GM19023 (cell line): ENCODE measurements at regions not wholly inside any gene's neighbourhood (a gene's known extent, or its start where the extent isn't known, plus 50 kb on each side); places are given as distances from the start of the nearest gene placed in this dataset.
"Not testable (repeated sequence)": the region's sequence is repeated elsewhere in the genome, so short reads cannot be mapped to it uniquely, and the experiment has no call there.

Experiments
- ATAC-seq: cut with Tn5 transposase; IDR thresholded peaks from one replicate; pipeline ENCODE4 v1.9.1; 2021; ENCODE audit warnings: mild to moderate bottlenecking, moderate library complexity; ENCODE audit not compliant: unreplicated experiment

DNA sequence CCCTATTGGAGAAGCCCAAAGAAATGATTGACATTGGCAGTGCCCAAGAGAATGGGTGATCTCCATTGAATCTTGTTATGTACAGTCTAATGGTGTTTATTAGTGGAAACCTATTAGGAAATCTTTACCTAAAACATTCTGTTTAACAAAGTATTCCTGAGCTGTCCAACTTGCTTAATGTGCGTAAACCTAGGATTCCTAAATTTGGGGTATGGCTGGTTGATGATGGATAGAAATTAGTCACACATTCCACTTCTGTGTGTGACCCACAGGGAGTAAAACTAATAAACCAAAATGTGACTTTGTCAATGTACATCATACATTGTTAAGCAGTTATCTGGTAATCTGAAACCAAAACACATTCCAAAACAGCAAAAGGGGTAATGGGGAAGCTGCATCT lies 761.3 kb downstream of the FSCB start:
- ATAC-seq: no peak

DNA sequence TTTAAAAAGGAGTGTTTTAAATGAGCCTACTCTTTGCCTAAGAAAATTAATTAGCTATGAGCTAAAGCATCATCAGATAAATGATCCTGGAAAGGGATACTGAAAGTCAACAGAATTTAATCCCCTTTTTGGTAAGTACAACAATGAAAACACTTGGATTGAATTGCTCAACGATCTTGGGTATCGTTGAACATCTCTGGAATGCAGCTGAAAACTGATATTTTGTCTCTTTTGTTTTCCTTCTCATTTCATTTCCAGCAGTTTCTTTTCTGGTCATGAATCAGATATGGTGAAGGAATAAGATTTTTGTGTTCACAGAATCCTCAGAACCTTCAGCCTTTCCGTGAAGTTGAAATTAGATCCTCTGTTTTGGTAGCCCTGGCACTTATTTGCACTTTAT lies 771.2 kb downstream of the FSCB start:
- no peak for ATAC-seq

DNA sequence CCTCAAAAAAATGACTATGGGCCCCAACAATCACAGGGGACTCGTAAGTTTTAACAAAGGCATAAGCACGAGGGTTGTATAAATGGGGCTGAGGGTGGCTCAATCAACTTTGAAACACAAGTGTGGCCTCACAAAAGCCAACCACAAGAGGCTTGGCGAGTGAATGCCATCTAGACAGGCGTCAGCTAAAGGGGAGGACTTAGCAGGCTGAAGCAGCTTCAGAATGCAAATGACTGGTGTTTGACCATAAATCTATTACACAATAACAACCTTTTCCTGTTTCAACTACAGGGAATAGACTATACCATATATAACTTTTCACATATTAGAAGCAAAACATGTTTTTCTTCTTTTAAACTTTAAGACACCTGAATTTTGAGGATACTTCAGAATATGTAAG lies 777.9 kb downstream of the FSCB start:
- no peak for ATAC-seq

DNA sequence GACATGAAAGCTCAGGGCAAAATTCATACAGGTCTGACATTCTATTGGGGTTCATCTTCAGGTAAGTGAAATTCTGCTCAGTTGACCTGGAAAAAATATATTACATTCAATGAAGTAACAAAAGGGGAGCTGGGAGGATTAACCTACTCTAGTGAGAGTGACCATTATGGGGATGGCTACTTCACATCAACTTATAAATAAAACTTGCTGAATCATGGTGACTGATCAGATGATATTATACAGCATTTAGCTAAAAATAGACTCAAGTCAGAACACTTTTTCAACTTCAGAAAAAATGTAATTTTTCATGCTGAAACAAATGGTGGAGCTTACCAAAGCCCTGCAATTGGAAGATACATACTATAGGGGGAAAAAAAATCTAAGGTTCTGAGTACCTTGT lies 800.2 kb downstream of the FSCB start:
- no peak for ATAC-seq

DNA sequence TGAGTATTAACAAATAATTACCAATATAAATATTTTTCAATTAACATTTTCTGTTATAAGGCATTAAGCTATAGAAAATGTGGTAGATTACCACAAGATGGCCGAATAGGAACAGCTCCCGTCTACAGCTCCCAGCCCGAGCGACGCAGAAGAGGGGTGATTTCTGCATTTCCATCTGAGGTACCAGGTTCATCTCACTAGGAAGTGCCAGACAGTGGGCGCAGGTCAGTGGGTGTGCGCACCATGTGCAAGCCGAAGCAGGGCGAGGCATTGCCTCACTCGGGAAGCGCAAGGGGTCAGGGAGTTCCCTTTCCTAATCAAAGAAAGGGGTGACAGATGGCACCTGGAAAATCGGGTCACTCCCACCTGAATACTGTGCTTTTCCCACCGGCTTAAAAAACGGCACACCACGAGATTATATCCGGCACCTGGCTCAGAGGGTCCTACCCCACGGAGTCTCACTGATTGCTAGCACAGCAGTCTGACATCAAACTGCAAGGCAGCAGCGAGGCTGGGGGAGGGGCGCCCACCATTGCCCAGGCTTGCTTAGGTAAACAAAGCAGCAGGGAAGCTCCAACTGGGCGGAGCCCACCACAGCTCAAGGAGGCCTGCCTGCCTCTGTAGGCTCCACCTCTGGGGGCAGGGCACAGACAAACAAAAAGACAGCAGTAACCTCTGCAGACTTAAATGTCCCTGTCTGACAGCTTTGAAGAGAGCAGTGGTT lies 808.4 kb downstream of the FSCB start:
- not testable (repeated sequence) for ATAC-seq

DNA sequence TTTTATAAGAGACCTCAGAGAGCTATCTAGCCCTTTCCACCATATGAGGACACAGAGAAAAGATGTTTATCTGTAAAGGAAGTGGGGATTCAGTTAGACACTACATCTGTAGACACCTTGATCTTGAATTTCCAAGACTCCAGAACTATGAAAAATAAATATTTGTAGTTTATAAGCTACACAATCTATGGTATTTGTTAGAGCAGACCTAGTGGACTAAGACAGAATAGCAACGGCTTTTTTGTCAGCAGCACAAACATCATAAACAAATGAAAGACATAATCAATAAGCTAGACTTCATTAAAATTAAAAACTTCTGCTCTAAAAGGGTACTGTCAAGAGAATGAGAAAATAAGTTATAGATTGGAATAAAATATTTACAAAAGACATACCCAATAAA lies 810.1 kb downstream of the FSCB start:
- ATAC-seq: no peak

DNA sequence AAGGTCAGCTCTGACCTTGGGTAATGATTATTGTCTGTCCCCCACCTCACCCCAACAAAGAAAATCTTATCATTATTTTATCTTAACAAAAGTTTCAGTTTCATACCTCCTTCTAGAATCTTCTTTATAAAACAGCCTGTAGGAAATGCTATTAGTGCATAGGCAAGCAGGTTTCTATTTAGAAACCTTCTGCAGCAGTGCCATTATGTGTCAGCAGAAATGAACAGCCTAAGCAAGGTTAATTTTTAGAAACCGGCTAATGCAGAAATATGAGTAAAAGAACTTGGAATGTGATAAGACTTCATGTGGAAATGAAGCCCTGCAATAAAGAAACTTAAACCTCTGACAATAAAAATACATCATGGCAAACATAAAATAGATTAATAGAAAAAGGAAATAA lies 814.4 kb downstream of the FSCB start:
- no peak for ATAC-seq

DNA sequence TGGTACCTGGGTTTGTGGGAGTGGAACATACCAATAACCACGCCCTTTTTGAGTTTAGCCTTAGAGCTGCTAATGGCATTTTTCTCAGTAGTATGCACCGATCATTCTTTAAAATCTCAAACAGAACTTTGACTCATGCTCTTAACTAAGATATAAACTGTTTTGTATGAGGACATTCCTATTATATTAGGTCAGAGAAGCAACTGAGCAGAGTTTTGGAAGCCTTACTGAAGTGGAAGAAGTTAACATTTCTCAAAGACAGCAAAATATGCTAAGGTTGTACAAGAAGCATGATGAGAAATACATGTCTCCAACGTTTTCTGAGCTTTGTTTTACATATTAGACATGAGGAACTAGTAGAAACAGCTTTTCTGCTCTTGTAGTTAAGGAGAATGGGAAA lies 819.2 kb downstream of the FSCB start:
- ATAC-seq: no peak

DNA sequence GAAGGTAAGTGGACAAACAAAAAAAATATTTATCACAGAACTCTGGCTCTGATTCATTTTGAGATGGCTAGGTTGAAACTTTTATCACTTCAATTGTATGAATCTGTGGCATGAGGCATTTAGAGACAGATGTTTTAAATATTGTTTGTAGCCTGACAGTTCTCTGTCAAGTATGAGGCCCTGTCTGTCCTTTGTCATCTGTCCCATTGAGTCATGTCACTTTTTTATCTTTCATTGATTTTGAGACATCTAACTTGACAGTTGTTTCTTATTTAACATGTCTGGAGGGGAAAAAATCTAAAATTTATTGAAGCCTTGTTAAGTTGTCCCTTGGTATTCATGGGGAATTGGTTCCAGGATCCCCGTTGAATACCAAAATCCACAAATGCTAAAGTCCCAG lies 829.5 kb downstream of the FSCB start:
- no peak for ATAC-seq

DNA sequence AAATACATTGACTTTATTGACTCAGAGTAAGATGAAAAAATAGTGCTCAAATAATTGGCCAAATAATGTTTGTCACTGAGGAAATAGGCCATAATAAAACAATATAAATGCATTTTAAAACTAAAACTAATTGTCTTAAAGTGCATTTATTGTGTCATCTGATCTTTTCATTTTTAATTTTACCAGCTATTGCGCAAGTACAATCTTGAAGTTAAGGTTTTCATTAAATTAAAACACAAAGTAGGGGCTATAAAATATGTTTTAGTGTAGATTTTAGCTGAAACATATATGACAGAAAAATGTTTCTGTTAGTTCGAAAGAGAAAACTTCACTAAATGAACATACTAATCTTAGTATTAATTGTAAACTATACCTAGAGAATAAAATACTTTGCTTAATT lies 832.8 kb downstream of the FSCB start:
- no peak for ATAC-seq

DNA sequence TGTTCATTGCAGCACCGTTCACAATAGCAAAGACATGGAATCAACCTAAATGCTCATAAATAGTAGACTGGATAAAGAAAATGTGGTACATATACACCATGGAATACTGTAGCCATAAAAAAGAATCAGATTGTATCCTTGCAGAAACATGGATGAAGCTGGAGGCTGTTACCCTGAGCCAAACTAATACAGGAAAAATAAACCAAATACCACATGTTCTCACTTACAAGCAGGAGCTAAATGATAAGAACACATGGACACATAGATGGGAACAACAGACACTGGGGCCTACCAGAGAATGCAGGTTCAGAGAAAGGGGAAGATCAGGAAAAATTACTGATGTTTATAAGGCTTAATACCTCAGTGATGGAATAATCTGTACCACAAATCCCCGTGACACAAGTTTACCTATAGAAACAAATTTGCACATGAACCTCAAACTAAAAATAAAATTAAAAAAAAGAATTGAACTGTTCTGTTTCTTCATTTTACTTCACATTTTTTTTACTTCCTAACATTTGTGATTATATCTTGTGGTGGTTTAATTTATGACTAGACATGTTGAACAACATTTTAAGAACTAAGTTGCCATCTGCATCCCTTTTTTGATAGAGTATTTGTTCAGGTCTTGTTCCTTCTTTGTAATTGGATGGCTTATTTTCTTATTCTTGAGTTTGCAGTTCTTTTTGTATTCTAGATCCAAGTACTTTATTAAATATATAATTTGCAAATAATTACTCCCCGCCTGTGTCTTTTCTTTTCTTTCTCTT lies 835.2 kb downstream of the FSCB start:
- no peak for ATAC-seq

DNA sequence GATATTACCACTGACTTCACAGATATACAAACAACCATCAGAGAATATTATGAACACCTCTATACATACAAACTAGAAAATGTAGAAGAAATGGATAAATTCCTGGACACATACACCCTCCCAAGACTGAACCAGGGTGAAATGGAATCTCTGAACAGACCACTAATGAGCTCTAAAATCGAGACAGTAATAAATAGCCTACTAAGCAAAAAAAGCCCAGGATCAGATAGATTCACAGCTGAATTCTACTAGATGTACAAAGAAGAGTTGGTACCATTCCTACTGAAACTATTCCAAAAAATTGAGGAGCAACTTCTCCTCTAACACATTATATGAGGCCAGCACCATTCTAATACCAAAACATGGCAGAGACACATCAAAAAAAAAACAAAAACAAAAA lies 837.7 kb downstream of the FSCB start:
- no peak for ATAC-seq

DNA sequence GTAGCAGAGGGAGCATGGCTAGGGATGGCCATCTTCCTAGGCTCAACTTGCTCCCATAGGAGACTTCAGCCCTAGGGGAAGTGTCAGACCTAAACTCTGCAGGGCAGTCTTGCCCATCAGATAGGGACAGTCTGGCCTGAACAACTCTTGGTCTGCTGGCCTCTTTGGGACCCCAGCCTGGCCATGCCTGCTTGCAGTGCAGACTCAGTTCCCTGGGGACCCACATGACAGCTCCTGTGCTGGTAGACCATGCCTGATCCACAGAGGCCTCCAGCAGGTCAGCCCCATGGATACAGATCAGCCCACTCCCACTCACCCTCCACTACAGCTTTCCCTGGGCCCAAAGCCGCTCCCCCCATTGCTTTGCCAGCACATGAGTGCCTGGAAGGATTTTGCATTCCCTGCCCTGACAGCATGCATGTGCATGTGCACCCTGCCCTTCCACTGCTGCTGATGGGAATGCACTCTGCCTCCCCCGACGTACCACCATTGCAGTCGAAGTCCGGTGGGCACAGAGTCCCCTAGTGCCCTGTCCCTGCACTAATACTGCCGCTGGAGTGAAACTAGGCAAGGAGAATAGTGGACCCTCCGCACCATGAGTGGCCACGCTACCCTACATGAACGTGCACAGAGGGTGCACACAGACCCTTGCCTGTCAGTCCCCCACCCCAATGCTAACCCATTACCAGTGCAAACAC lies 841.4 kb downstream of the FSCB start:
- no peak for ATAC-seq

DNA sequence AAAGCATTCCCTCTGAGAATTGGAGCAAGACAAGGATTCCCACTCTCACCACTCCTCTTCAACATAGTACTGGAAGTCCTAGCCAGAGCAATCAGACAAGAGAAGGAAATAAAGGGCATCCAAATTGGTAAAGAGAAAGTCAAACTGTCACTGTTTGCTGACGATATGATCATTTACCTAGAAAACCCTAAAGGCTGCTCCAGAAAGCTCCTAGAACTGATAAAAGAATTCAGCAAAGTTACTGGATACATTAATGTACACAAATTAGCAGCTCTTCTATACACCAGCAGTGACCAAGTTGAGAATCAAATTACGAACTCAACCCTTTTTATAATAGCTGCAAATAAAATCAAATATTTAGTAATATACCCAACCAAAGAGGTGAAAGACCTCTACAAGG lies 851.9 kb downstream of the FSCB start:
- ATAC-seq: not testable (repeated sequence)

DNA sequence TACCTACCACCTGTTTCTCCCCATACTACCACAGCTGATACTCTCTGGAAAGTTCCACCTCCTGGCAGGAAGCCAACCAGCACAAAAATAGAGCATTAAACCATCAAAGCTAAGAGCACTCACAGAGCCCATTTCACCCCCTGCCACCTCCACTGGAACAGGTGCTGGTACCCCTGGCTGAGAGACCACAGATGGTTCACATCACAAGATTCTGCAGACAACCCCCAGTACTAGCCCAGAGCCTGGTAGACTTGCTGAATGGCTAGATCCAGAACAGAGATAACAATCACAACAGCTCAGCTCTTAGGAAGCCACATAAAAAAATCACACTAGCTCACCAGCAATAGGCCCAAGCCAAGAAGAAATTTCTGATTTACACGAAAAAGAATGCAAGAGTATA lies 855.2 kb downstream of the FSCB start:
- no peak for ATAC-seq

DNA sequence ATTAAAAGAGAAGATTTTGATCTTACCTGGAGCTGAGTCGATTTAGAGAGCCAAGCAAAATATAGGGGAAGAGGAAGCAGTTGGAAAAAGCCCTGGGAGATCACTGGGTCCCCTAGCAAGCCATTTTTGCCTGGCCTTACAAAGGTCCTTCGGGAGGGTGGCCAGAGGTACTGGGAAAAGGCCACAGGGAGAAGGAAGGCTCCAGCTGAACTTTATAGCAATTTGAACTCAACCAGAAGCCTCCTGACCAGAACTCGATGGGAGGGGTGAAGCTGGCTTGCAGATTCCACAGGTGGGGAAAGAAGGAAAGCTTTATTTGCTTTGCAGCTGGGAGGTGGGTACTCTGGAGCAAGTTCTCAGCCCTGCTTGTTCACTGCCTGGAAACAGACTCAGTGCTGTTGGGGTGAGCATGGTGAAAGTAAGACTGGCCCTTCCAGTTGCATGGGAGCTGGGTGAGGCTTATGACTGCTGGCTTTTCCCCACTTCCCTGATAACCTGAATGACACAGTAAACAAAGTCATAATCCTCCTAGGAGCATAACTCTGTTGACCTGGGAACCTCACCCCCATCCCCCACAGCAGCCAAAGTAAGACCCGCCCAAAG lies 855.8 kb downstream of the FSCB start:
- ATAC-seq: no peak

DNA sequence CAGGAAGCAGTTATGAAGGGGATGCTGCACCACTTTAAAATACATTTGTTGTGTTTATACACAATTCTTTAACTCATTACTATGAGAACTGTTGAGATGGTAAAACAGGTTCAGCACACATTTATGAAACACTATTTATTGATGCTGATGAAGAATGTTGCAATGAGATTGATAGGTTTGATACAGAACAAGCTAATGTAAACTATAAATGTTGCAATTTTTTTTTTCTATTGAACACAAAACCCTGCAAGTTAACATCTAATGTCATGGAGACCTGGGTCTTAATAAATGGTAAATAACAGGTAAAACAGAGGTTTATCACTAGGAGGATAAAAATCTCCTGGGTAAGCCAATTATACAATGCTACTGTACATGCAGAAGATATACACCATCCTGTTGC lies 857.6 kb downstream of the FSCB start:
- ATAC-seq: no peak

DNA sequence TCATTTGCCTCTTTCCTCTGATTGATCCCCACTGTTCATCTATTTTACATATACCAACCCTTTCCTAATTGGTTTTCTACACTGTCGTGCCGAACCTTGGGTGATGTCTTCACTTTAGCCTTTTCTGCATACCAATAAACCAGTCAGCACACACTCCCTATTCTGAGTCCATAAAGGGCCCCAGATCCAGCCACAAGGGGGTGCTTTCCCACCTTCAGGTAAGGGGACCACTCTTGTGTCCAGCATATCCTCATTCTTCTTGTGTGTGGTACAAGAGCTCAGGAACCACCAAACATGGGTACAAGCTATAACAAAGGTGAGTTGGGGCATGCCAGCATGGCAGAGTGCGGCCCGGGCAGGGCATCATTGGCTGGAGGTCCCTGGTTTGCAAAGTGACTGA lies 859.8 kb downstream of the FSCB start:
- ATAC-seq: no peak

DNA sequence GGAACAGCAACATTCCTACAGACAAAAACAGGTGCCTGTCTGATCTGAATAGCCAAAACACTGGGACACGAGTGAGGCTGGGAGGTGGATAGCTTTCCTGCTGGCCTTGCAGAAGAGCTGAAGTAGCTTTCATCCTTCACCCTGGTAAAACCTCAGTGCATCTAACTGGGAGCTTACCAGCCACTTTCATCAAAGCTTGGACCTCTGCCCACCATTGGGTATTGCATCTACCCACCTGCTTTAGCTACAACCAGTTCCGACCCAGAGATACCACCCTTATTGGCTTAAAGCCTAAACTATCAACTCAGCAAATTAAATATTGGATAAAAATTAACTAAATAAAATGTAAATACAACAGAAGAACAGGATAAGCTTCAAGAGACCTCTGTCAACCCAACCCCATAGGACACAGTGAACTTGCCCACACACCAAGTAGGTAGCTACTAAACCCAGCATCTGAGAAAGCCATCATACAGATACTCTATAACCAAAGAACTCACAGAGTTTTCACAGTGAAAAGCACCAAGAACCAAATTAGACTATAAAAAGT lies 866.3 kb downstream of the FSCB start:
- ATAC-seq: no peak

DNA sequence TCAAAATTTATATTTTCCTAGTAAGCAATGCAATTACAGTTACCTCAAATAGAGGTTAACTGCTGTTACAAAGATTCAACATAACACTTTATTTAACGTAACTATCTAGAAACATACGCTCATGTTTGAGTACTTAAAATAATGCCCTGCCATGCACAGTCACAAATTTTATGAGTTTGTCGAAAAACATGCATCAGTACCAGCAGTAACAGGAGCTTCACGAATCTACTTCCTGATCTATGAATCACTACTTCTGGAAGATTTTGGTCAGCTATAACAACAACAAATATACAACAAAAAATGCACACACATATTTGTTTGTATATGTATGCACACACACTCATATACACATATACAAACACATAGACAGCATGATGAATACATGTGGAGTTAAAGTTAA lies 881.8 kb downstream of the FSCB start:
- ATAC-seq: no peak

DNA sequence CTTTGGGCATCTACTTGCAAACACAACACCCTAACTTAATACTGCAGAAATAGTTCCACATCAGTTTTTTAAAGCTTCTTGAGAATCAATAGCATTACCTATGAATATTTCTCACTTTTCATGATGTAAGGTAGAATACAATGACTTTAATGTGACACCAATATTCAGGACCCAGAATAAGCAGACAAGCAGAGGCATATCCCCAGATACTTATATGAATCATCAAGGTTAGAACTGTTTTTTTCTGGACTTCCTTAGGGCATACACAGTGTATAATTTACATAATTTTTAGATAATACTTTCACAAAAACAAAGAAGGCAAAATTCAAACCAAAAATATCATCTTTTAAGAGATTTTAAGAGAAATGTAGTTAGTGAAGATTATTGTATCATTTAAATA lies 885.8 kb downstream of the FSCB start:
- no peak for ATAC-seq
